HG03575 (cell line): ENCODE measurements at regions not wholly inside any gene's neighbourhood (a gene's known extent, or its start where the extent isn't known, plus 50 kb on each side); places are given as distances from the start of the nearest gene placed in this dataset.

Experiments used
- ATAC-seq: cut with Tn5 transposase; IDR thresholded peaks from one replicate; pipeline ENCODE4 v1.9.1; 2021; ENCODE audit not compliant: unreplicated experiment, insufficient number of reproducible peaks, low FRiP score; ENCODE audit errors: extremely low read depth

GRCh38 chr14:65238456-65238855 is 136.1 kb upstream of the MAX start:
- no peak for ATAC-seq

GRCh38 chr14:65239143-65239937 is 137.0 kb upstream of the MAX start:
- ATAC-seq: no peak

GRCh38 chr14:65239938-65240296 is 137.6 kb upstream of the MAX start:
- no peak for ATAC-seq

- ATAC-seq: no peak
These were observed 138.9 kb upstream of the MAX start for GRCh38 chr14:65241125-65241752.

- ATAC-seq: no peak
These were observed 140.4 kb upstream of the MAX start for GRCh38 chr14:65242732-65243134.

GRCh38 chr14:65243766-65244442 is 141.6 kb upstream of the MAX start:
- no peak for ATAC-seq

- no peak for ATAC-seq
These were observed 147.3 kb upstream of the MAX start for GRCh38 chr14:65249471-65250161.

- no peak for ATAC-seq
These were observed 147.8 kb upstream of the MAX start for GRCh38 chr14:65250162-65250495.

- no peak for ATAC-seq
These were observed 148.9 kb upstream of the MAX start for GRCh38 chr14:65251213-65251612.

GRCh38 chr14:65252482-65253255 is 150.4 kb upstream of the MAX start:
- ATAC-seq: no peak

- no peak for ATAC-seq
These were observed 152.8 kb upstream of the MAX start for GRCh38 chr14:65255029-65255545.

GRCh38 chr14:65255583-65256461 is 153.5 kb upstream of the MAX start:
- ATAC-seq: no peak

GRCh38 chr14:65256714-65257113 is 154.4 kb upstream of the MAX start:
- no peak for ATAC-seq

- no peak for ATAC-seq
These were observed 155.1 kb upstream of the FUT8 start for GRCh38 chr14:65257425-65257824.

- ATAC-seq: no peak
These were observed 154.1 kb upstream of the FUT8 start for GRCh38 chr14:65258391-65258790.

GRCh38 chr14:65259000-65259399 is 153.5 kb upstream of the FUT8 start:
- no peak for ATAC-seq

- ATAC-seq: no peak
These were observed 151.7 kb upstream of the FUT8 start for GRCh38 chr14:65260786-65261185.

- ATAC-seq: no peak
These were observed 151.1 kb upstream of the FUT8 start for GRCh38 chr14:65261425-65261920.
